OCI-M1 (cell line): ENCODE measurements at regions not wholly inside any gene's neighbourhood (a gene's known extent, or its start where the extent isn't known, plus 50 kb on each side); places are given as distances from the start of the nearest gene placed in this dataset.

Experiments used
- DNase-seq: peaks from one replicate; lab custom pipeline; 2025; lab: John Stamatoyannopoulos, UW

- no peak for DNase-seq
Measured at GRCh38 chr13:106981051-106981450, 413.1 kb upstream of the ARGLU1 start.

GRCh38 chr13:106967391-106967790, 399.5 kb upstream of the ARGLU1 start:
- no peak for DNase-seq

GRCh38 chr13:106963151-106963550, 395.2 kb upstream of the ARGLU1 start:
- no peak for DNase-seq

DNA sequence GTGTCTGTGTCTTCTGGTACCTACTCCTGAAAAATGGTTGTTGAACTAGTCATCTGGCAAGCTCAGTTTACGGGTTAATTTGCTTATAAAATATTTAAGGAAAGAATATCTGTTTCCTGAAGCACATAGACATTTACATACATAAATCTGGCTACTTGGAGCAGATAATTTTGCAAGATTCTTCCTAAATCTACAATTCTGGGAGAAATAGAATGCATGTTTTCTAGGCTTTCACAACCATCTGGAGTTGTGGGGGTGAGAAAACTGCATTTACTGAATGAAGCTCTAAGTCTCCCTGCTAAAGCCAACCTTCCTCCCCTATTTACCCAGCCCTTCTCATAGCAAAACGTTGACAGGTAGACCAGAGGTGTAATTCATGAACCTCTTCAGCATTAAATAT, 393.7 kb upstream of the ARGLU1 start:
- DNase-seq: no peak

DNA sequence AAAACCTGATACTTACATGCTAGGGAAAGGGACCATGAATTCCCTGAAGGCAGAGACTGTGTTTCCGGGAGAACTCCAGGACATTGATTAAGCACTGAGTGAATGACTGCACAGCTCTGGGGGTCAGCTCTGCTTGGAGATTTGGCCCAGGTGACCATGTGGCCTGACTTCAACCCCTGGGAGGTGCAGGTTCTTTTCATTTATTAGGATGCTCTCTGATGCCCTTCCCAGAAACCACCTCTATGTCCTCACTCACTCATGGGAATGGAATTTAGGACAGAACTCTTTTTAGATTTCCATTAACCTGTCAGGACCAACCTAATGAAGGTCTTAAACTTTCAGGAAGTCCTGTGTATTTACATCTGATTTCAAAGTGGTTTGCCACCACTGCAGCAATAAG, 393.3 kb upstream of the ARGLU1 start:
- no peak for DNase-seq

DNA sequence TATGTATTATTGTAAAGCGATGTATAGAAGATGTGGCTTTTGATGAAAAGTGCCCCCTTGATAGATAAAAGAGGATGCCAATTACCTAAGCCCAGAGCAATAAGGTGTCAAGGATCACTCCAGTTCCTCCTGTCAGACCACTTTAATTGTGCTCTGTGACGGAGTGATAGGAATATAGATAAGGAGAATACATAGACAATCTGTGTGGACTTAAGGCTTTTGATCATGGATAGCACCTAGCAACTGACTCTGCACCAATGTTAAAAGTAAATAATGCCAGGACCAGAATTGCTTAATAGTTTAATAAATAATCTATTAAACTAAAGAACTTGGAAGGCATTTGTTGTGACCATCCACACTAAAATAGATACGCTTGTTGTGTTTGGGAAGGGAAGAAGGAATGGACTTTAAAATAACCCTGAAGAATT, 390.7 kb upstream of the ARGLU1 start:
- DNase-seq: no peak

DNA sequence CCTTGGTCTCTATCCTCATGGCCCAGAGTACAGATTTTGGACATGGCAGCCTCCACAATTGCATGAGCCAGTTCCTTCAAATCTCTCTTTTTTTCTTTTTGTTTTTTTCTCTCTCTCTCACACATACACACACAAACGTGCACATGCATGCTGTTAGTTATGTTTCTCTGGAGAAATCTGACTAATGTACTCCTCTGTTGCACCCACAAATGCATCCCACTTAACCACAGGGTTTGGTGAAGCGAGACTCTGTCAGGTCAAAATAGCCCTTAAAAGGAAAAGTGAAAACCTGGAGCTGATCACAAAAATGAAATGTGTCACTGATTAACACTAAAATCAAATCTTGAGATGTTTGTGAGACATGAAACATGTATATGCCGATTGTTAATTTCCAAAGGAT, 374.6 kb upstream of the ARGLU1 start:
- DNase-seq: no peak

- DNase-seq: no peak
Measured at GRCh38 chr13:106941779-106942178, 373.8 kb upstream of the ARGLU1 start.

DNA sequence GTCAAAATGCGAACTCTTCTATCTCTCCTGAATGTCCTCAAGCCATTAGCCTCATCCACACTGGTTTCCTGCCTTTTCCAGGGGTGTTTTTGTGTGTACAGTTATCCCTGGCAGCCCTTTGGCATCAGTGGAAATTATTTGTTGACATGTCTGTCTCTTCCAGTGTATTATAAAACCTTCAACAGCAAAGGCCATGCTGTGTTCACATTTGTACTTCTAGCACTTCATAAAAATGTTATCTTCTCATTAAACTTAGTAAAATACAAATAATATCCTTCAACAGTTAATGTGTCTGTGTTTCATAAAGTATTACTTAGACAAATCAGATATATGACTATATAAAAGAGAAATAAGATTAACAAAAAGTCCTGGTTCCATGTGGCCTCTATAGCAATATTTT, 359.5 kb upstream of the ARGLU1 start:
- no peak for DNase-seq

DNA sequence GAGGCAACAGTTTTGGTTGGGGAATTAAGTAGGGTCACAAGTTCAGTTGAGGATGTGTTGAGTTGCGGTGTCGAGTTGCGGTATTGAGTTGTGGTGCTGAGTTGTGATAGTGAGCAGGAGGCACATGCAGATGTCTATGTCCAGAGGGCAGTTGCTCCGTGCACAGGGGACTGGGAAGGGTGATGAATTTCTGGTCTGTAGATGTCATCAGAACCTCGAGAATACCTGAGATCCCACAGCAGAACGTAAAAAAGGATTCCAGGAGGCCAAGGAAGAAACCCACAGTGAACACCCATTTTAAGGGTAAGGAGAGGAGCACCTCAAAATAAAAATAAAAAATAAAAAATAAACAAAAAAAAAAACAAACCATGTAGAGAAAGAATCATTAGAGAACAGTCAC, 354.4 kb upstream of the ARGLU1 start:
- peak; percentile 32 for DNase-seq

GRCh38 chr13:106919638-106920037, 351.7 kb upstream of the ARGLU1 start:
- DNase-seq: no peak

DNA sequence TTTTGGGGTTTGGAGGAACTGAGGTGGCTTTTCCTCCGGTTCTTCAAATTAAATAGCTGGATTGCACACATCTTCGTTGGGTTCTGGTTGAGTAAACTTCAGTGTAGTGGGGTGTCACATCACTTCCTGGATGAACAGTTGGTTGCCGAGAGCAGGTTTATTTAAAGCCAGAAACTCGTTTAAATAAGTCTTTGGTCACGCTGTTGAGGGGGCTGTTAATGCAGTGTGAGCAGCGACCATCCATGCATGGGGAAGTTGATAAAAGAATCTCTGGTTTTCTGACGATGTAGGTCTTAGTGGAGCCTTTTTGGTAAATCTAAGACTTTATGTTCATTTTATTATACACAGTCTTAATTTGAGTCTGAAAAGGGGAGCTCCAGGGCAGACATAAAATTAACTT, 351.2 kb upstream of the ARGLU1 start:
- DNase-seq: peak; percentile 12

DNA sequence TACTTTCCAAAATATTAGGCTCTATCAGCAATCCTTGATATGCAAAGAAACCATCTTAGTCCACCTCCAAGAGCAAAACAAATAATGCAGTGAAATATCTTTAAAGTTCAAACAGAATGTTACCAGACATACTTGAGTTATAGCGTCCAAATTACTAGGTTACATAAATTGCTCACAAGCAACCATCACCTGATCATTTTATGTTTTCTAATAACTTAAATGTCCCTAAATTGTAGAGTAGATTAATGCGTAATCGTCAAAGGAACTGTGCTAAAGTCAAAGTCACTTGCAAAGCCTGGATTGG, 350.6 kb upstream of the ARGLU1 start:
- DNase-seq: no peak

- peak; percentile 82 for DNase-seq
Measured at GRCh38 chr13:106917673-106918556, 350.0 kb upstream of the ARGLU1 start.

DNA sequence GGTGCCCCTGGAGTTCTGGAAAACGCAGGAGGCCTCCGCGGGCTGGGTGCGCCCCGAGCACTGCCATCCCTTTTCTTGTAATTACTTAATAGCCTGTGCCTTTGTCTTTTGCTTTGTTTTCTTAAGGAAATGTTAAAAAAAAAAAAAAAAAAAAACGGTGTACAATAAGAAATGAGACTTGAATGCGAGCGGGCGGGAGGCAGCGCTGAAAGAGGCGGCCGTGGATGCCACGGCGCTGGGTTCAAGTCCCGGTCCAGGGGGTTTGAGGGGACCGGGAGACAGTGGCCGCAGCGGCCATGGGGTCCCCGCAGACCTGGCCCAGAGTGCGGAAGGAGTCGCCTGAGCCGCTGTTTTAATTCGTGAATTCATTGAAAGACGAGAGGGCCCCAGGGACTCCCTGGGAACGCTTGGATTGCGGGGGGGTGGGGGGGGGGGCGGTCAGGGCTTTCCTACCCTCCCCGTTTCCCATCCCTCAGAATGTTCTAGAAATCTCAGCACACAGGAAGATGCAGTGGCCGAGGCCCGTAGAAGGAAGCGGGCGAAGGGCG, 349.2 kb upstream of the ARGLU1 start:
- DNase-seq: no peak

- no peak for DNase-seq
Measured at GRCh38 chr13:106916329-106916976, 348.5 kb upstream of the ARGLU1 start.

GRCh38 chr13:106915146-106915545, 347.2 kb upstream of the ARGLU1 start:
- no peak for DNase-seq

- DNase-seq: peak; percentile 62
Measured at GRCh38 chr13:106911627-106912026, 343.7 kb upstream of the ARGLU1 start.

- DNase-seq: no peak
Measured at GRCh38 chr13:106911020-106911419, 343.1 kb upstream of the ARGLU1 start.

DNA sequence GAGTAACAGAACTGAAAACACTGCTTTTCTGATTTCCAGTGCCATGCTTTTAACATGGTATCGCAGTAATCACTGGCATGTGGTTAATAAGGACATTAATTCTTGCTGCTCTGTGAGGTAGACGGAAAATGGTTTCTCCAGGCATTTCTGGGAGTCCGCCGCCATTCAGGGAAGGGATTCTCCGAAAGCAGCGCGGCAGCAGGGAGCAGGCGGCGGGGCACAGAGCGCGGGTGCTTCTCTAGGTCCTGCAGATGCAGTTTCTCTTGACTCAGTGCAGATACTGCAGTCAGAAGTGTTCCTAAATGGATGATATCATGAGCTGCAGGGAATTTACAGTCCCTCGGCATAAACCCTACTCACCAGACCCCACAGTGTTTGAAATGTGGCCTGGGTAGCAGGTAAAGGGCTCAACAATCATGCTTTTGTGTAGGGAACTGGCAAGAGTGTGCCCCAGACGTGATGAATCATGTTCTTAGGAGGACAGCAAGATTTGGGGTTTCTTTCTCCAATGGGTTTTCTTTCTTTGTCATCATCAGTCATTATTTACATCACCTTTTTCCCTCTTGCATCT, 338.6 kb upstream of the ARGLU1 start:
- DNase-seq: no peak

DNA sequence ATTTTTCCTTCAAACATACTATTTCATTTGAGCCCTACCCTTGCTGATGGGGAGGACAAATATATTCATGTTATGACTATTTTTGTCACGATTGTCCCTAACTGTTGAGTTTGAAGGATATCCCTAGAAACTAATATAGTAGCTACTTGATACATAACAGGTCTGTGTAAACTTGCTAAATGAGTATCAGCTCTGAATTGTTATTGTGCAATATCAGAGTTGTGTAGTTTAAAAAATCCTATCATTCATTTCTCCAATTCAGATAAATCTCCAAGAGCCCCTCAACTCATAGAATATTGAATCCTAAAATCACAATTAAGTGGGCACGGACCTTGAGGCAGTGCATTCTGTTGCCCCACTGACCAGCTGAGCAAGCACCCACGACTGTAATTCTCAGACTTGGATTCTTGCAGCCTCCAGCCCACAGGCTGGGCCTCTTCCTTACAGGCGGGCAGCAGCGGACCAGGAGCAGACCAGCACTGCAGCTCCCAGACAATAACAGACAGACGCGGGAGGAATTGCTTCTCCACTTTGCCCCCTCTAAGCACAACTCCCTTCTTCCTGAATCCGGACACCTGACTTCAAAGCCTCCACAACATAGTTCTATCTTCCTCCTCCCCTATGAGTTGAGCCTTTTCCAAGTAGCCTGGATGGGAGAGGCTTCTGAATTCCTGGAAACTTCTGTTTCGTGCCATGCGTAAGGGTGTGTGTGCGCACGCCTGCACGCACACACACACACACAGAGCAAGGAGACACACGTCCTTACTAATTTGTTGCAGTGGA, 337.6 kb upstream of the ARGLU1 start:
- no peak for DNase-seq

DNA sequence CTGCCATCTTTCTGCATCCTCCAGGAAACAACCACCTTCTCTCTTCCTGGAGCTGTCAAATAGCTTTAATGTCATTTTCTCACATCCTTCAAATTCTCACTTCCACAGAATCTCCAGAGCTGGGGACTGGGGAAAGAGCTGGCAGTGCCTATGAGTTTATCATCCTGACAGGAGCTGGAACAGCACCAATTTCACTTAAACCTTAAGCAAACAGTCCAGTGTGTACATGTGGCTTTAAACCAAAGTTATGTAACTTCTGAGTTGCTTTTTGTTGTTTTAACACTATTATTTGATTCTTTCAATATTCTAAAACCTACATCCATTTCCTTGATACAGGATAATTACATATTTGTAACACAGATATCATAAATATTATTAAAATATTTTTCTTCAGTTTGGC, 331.5 kb upstream of the ARGLU1 start:
- DNase-seq: no peak
